ENCODE measurements at regions not wholly inside any gene's neighbourhood (a gene's known extent, or its start where the extent isn't known, plus 50 kb on each side); places are given as distances from the start of the nearest gene placed in this dataset.

DNA sequence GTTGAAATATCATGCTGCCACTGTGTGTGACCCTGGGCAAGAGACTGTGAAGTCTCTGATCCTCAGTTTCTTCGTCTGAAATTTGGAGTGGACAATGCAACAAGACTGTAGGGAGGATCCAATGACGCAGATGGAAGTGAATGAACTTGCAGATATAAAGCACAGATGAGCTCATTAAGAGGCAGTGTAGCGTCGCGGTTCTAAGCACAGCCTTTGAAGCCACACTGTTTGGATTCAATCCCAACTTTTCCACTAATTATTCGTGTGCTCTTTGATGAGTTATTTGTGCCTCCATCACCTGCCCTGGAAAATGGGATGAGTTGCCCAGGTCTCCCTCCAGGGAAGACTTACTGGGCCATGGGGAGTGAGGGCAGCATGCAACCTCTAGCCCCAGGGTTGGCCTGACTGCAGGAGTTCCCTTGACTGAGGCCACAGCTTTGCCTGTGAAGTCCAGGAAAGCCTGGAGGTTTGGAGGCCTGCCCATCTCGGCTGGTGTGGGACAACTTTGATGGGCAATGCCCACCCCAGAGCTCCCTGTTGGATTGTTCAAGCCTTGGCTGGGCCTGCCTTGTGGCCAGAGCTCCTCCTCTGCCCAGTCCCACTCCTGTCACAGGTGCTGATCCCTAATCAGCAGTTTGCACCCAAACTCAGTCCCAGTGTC is 266.0 kb upstream of the B3GAT1 start:
- Histone ChIP-seq H3K4me1 (no peaks in the 10 kb centered on the region), H3K36me3 (no peaks in the 10 kb centered on the region), H3K9me3 (no peaks in the 10 kb centered on the region), H3K4me3 (no peak overlapping the region), H3K27me3 (no peaks in the 10 kb centered on the region), H3K27ac (no peak overlapping the region)
- TF ChIP-seq, protein P1, sequence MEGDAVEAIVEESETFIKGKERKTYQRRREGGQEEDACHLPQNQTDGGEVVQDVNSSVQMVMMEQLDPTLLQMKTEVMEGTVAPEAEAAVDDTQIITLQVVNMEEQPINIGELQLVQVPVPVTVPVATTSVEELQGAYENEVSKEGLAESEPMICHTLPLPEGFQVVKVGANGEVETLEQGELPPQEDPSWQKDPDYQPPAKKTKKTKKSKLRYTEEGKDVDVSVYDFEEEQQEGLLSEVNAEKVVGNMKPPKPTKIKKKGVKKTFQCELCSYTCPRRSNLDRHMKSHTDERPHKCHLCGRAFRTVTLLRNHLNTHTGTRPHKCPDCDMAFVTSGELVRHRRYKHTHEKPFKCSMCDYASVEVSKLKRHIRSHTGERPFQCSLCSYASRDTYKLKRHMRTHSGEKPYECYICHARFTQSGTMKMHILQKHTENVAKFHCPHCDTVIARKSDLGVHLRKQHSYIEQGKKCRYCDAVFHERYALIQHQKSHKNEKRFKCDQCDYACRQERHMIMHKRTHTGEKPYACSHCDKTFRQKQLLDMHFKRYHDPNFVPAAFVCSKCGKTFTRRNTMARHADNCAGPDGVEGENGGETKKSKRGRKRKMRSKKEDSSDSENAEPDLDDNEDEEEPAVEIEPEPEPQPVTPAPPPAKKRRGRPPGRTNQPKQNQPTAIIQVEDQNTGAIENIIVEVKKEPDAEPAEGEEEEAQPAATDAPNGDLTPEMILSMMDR (IDR thresholded peaks at IDR 0.05) = no peak
- TF ChIP-seq POLR2A (IDR thresholded peaks at IDR 0.05) = no peak
- no peak for DNase-seq
- intact Hi-C loops (cut with DNase I; ENCODE audit: low total_unique reads) = no loop called here

DNA sequence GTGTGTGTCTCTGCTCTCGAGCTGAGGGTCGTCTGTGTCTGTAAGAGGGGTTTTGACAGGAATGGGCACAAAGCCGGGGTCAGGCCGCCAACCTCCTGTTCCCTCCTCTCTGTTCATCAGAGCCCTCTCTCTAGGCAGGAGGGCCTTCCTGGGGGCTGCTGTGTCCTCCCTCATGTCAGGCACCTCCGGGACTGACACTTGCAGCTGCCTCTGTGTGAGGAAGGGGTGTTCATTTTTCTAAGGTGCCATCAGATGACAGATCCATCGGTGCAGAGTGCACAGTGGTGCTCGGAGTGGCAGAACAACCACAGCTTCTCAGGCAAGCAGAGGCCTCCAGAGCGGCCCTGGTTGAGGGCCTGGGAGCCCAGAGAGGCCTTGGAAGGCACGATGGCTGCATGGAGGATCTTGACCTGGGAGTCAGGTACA is 265.4 kb upstream of the B3GAT1 start:
- no peak overlapping the region for H3K27ac ChIP-seq
- no peaks in the 10 kb centered on the region for H3K9me3 ChIP-seq
- no peak for DNase-seq
- TF ChIP-seq, protein P1 (IDR thresholded peaks at IDR 0.05) = no peak
- no peak for TF ChIP-seq POLR2A (IDR thresholded peaks at IDR 0.05)
- no peaks in the 10 kb centered on the region for H3K4me1 ChIP-seq
- intact Hi-C loops (cut with DNase I; ENCODE audit: low total_unique reads) = no loop called here
- no peaks in the 10 kb centered on the region for H3K36me3 ChIP-seq
- H3K4me3 ChIP-seq = no peak overlapping the region
- H3K27me3 ChIP-seq = no peaks in the 10 kb centered on the region

DNA sequence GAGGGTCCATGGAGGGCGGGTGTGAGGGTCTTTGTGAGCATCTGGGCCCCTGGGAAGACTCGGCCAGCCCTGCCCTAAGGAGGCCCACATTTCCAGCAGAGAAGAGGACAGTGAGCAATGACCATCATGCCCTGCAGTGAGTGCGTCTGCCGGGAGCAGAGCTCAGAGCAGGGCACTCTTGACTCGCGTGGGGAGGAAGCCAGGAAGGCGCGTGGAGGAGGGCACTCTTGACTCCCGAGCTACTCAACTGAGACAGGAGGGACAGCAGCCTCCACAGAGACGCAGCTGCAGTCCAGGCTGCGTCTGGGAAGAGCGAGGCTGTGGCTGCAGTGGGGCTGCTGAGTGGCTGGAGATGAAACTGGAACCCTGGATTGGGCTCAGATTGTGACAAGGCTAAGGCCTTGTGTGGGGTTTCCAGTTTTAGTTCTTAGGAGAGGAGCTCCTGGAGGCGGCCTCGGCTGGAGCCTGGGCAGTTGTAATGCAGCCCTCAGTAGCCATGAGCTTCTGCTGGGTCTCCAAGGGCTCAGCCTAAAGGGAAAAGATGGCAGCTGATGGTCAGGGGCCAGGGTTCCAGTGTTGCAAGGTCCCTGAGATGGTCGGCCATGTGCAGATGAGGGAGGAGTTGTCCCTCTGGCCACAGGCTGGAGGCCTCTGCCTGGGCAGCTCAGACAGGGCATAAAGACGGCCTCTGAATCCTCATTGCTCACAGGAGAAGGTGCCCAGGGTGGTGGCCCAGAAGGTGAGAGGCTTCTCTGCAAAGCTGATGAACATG is 264.7 kb upstream of the B3GAT1 start:
- no peak overlapping the region for H3K27ac ChIP-seq
- TF ChIP-seq, protein P1 (IDR thresholded peaks at IDR 0.05) = no peak
- no peak for TF ChIP-seq POLR2A (IDR thresholded peaks at IDR 0.05)
- H3K4me3 ChIP-seq = no peak overlapping the region
- no peaks in the 10 kb centered on the region for H3K9me3 ChIP-seq
- no peaks in the 10 kb centered on the region for H3K27me3 ChIP-seq
- intact Hi-C loops (cut with DNase I; ENCODE audit: low total_unique reads) = no loop called here
- H3K36me3 ChIP-seq = no peaks in the 10 kb centered on the region
- DNase-seq = no peak
- H3K4me1 ChIP-seq = no peaks in the 10 kb centered on the region

DNA sequence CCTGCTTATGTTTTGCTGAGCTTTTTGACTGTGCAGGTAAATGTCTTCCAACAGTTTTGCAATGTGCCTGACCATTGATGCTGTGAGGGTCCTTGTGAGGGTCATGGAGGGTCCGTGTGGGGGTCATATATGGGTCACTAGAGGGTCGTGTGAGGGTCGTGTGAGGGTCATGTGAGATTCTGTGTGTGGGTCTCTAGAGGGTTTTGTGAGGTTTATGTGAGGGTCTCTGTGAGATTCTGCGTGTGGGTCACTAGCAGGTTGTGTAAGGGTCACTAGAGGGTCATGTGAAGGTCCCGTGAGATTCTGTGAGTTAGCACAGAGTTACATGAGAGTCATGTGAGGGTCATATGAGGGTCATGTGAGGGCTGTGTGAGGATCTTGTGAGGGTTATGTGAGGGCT is 263.9 kb upstream of the B3GAT1 start:
- Histone ChIP-seq H3K36me3 (no peaks in the 10 kb centered on the region), H3K27me3 (no peaks in the 10 kb centered on the region), H3K4me1 (no peaks in the 10 kb centered on the region), H3K9me3 (no peaks in the 10 kb centered on the region), H3K27ac (no peak overlapping the region), H3K4me3 (no peak overlapping the region)
- no peak for DNase-seq
- TF ChIP-seq POLR2A (IDR thresholded peaks at IDR 0.05) = no peak
- TF ChIP-seq, protein P1 (IDR thresholded peaks at IDR 0.05) = no peak
- intact Hi-C loops (cut with DNase I; ENCODE audit: low total_unique reads) = no loop called here

DNA sequence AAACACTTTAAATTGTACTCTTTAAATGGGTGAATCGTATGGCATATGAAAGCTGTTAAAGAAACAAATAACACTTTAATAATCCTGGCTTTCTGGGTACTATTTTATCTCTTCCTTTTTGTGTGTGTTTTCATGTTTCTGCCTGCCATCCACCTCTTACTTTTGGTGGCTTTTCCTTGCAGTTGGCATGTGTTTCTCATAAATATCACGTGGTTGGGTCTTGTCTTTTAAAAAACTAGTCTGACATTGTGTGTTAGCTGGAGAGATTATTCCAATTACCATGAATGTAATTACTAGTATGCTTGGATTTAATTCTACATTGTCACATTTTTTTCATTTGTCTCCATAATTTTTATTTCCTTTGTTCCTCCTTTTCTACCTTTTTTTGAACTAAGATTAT is 262.9 kb upstream of the B3GAT1 start:
- DNase-seq = no peak
- no peaks in the 10 kb centered on the region for H3K4me1 ChIP-seq
- no peak overlapping the region for H3K27ac ChIP-seq
- TF ChIP-seq, protein P1 (IDR thresholded peaks at IDR 0.05) = no peak
- no peak for TF ChIP-seq POLR2A (IDR thresholded peaks at IDR 0.05)
- H3K9me3 ChIP-seq = no peaks in the 10 kb centered on the region
- H3K27me3 ChIP-seq = no peaks in the 10 kb centered on the region
- intact Hi-C loops (cut with DNase I; ENCODE audit: low total_unique reads) = no loop called here
- no peaks in the 10 kb centered on the region for H3K36me3 ChIP-seq
- no peak overlapping the region for H3K4me3 ChIP-seq

Data from uterus (tissue), 3 donors.